ENCODE measurements at regions not wholly inside any gene's neighbourhood (a gene's known extent, or its start where the extent isn't known, plus 50 kb on each side); places are given as distances from the start of the nearest gene placed in this dataset.

GRCh38 chr18:53677480-53677879 lies 547.0 kb downstream of the MBD2 start:
- ATAC-seq (ENCODE audit: low read depth) (no peak), DNase-seq (no peak)
- Mint-ChIP-seq H3K27ac (no peak overlapping the region), H3K4me1 (no peaks in the 10 kb centered on the region), H3K4me3 (no peak overlapping the region), H3K36me3 (ENCODE audit: low read depth) (no peaks in the 10 kb centered on the region), H3K27me3 (no peaks in the 10 kb centered on the region), H3K9me3 (peaks cover 2% of the 10 kb centered on the region)
- no peak for TF ChIP-seq CTCF (IDR thresholded peaks at IDR 0.05)
- CTCF ChIA-PET = no interaction called here
- POLR2A ChIA-PET = no interaction called here
- intact Hi-C loops (cut with micrococcal nuclease) = no loop called here

- intact Hi-C loops (cut with micrococcal nuclease) = no loop called here
- Mint-ChIP-seq H3K36me3 (ENCODE audit: low read depth) (no peaks in the 10 kb centered on the region), H3K9me3 (peaks cover 15% of the 10 kb centered on the region), H3K4me3 (no peak overlapping the region), H3K4me1 (no peaks in the 10 kb centered on the region), H3K27me3 (no peaks in the 10 kb centered on the region), H3K27ac (no peak overlapping the region)
- DNase-seq (no peak), ATAC-seq (ENCODE audit: low read depth) (no peak)
- ChIA-PET POLR2A (no interaction called here), CTCF (no interaction called here)
- no peak for TF ChIP-seq CTCF (IDR thresholded peaks at IDR 0.05)
Measured at GRCh38 chr18:53665701-53666100, 558.8 kb downstream of the MBD2 start.

GRCh38 chr18:53664575-53664974 lies 559.9 kb downstream of the MBD2 start:
- POLR2A ChIA-PET = no interaction called here
- DNase-seq = no peak
- no peak overlapping the region for H3K4me3 Mint-ChIP-seq
- no peak for TF ChIP-seq CTCF (IDR thresholded peaks at IDR 0.05)
- no peaks in the 10 kb centered on the region for H3K4me1 Mint-ChIP-seq
- CTCF ChIA-PET = no interaction called here
- ATAC-seq (ENCODE audit: low read depth) = no peak
- intact Hi-C loops (cut with micrococcal nuclease) = no loop called here
- no peak overlapping the region for H3K27ac Mint-ChIP-seq
- no peaks in the 10 kb centered on the region for H3K36me3 Mint-ChIP-seq (ENCODE audit: low read depth)
- H3K9me3 Mint-ChIP-seq = peaks cover 13% of the 10 kb centered on the region
- no peaks in the 10 kb centered on the region for H3K27me3 Mint-ChIP-seq

GRCh38 chr18:53660306-53660705 lies 564.2 kb downstream of the MBD2 start:
- POLR2A ChIA-PET = no interaction called here
- Mint-ChIP-seq H3K4me1 (no peaks in the 10 kb centered on the region), H3K36me3 (ENCODE audit: low read depth) (no peaks in the 10 kb centered on the region)

GRCh38 chr18:53657257-53657656 lies 567.2 kb downstream of the MBD2 start:
- no peak for TF ChIP-seq CTCF (IDR thresholded peaks at IDR 0.05)
- POLR2A ChIA-PET = no interaction called here
- intact Hi-C loops (cut with micrococcal nuclease) = no loop called here
- Mint-ChIP-seq H3K27ac (no peak overlapping the region), H3K9me3 (peaks cover 8% of the 10 kb centered on the region), H3K4me3 (no peak overlapping the region), H3K4me1 (no peaks in the 10 kb centered on the region), H3K36me3 (ENCODE audit: low read depth) (no peaks in the 10 kb centered on the region), H3K27me3 (no peaks in the 10 kb centered on the region)
- CTCF ChIA-PET = no interaction called here
- DNase-seq (no peak), ATAC-seq (ENCODE audit: low read depth) (no peak)

More at GRCh38 chr18:53660306-53660705, 564.2 kb downstream of the MBD2 start:
- ATAC-seq (ENCODE audit: low read depth) = no peak
- Mint-ChIP-seq H3K4me3 (no peak overlapping the region), H3K27ac (no peak overlapping the region), H3K27me3 (no peaks in the 10 kb centered on the region), H3K9me3 (peaks cover 14% of the 10 kb centered on the region)
- CTCF ChIA-PET = no interaction called here
- no peak for DNase-seq
- intact Hi-C loops (cut with micrococcal nuclease) = no loop called here
- no peak for TF ChIP-seq CTCF (IDR thresholded peaks at IDR 0.05)

Measured in activated B cell treated with CpG ODN at 0.5 μM for 24 hours (primary cell).